Renal cortical epithelial cell (primary cell): ENCODE measurements at regions not wholly inside any gene's neighbourhood (a gene's known extent, or its start where the extent isn't known, plus 50 kb on each side); places are given as distances from the start of the nearest gene placed in this dataset.
A peak's percentile ranks its signal among the peaks of the same experiment; 100 is the strongest.

Experiments used
- DNase-seq: peaks from one replicate; pipeline ENCODE4 v3.0.0-alpha.2; 2011; ENCODE audit warnings: low read depth

- no peak for DNase-seq
Observed at GRCh38 chr18:75607701-75608100, 180.2 kb upstream of the SMIM21 start.

DNA sequence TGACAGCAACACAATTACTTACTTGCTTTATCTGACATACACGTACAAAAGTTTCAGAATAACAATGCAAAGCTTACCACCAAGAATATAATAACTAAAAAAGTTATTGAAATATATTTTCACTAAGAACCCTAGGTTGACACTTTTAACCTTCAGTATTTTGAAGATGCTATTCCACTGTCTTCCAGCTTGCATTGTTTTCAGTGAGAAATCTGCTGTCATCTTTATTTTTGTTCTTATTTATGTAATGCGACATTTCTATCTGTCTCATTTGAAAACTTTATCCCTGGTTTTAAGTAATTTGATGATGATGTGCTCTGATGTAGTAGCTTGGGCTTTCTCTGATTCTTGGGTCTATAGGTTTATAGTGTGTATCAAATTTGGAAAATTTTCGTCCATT, 165.0 kb upstream of the SMIM21 start:
- no peak for DNase-seq

- DNase-seq: no peak
Observed at GRCh38 chr18:75588412-75588811, 160.9 kb upstream of the SMIM21 start.

DNA sequence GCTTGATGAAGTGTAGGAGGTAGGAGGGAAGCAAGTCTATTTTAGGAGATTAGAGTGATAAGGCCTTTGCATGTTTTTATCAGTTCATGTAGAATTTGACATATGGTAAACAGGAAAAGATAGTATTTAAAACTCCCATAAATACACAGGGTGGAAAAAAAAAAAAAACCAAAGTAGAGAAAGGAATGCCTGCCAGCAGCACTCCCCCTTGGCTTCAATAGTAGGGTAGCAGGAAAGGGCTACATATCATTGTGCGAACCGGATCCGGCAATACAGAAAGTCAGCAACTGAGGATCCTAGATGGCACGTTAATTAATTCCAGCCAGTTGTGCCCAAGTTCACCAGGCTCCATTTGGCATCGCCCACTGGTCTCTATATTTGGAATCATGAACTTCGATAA, 159.6 kb upstream of the SMIM21 start:
- no peak for DNase-seq

DNA sequence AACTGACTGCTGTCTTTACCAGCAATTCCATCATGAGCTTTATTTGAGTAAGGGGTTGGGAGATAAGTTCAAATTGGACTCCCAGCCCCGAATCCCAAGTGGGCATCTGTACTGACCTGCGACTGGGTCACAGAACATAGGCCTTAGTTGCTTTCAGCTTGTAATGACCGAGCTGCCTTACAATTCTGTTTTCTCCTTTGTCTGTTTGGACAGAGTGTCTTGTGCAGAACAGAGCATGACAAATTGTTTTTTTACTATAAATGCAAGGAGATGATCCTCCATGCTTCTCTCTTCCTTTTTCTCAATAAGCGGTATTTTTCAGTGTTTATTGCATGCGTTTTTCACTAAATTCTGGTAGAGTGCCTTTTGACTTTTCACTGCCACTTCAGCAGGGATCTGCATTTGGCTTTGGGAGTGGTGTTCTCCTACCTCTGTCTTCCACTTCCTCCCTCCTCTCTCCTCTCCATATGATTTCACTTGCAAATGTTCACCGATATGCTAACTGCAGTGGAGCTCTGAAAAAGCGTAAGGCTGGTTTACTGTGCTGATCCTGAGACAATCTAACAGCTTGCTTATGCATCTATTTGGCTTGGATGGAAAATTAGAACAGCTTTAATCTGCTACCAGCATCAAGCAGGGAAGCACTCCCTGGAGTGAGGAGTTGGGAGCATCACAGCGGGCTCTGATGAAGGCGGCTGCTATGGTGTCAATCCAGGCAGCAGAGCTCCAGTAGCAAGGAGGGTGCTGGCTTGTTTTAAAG, 158.8 kb upstream of the SMIM21 start:
- DNase-seq: no peak

- DNase-seq: no peak
Observed at GRCh38 chr18:75582940-75583339, 155.4 kb upstream of the SMIM21 start.

- DNase-seq: no peak
Observed at GRCh38 chr18:75582406-75582821, 154.9 kb upstream of the SMIM21 start.

DNA sequence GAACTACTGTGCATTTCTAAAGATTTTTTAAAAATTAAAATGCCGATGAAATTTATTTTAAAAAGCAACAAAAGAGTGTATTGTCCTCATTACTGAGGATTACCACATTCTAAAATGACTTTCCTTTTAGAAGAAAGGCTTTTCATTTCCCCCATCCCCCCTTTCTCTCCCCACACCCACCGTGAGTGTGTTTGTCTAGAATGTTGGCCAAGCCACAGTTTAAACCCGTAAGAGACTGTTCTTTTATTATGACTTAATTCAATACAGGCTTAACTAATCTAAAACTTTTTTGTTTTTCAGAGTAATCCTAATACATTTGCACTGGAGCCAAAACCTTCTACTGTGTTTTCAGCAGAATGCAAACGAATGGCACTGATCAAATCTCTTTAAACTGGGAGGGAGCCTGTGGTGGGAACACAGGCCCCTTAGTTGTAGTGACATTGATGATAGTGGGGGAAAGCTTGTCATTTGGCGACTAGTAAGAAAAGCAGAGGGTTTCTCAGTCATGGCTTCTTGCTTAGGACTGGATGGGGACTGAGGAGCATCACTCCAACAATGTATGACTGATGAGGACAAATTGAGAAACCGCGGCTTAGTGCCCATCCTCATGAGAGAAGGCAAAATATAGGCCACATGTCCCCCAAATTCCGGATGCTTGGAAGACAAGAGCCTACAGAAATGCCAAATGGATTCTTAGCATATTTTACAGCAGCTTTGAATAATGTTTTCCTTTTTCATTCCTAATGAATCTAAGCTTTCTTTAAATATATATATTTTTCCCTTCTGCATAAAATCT, 154.0 kb upstream of the SMIM21 start:
- no peak for DNase-seq

GRCh38 chr18:75574187-75574586, 146.7 kb upstream of the SMIM21 start:
- no peak for DNase-seq

DNA sequence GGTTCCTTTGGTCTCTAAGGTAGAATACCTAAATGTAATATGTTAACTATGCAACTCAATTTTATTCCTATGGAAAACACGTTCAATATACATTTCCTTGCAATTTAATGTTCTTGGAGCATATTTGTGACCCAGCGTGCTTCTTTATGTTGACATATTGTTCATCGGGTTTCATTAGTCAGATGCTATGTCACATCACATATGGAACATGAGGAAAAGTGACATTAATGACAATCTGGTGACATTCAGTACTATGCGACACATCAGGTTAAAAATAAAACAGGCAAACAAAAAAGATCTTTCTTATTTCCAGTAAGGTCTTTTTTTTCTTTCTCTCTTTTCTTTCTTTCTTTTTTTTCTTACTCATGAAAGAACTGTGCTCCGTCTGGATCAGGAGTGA, 135.6 kb upstream of the SMIM21 start:
- DNase-seq: no peak

DNA sequence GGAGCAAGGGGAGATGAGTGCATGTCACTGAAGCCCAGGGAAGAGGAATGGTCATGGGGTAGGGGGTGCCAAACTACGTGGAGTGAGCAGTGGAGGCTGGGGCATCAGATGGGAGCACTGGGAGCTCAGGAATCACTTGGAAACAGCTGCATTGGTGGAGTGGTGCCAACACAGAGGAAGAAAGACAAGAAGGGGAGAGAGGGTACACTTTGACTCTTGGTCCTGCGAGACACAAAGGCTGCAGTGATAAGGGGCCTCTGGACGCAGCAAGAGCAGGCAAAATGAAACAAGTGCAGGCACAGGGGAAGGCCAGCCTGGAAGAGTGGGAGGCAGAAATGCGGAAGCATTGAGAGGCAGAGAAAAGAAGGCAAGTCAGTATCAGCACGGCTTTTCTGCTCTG, 134.7 kb upstream of the SMIM21 start:
- DNase-seq: no peak

GRCh38 chr18:75558790-75559189, 131.3 kb upstream of the SMIM21 start:
- DNase-seq: no peak

DNA sequence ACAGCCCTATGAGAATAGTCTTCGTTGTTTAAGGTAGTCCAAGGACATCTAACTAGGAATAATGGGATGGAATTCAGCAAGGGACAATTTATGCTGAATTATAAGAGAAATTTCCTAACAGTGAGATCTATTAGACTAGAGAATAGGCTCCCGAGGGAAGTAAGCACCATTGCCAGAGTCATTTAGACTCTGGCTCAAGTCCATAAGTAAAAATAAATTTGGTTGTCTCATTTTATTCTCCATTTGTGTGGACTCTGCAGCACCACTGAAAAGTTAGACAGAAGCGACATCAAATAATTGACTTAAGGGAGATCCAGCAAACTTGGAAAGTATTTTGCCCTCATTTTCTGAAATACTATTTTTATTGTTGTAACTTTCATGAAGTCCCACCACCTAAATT, 129.3 kb upstream of the SMIM21 start:
- DNase-seq: no peak

GRCh38 chr18:75554644-75555185, 127.2 kb upstream of the SMIM21 start:
- no peak for DNase-seq

DNA sequence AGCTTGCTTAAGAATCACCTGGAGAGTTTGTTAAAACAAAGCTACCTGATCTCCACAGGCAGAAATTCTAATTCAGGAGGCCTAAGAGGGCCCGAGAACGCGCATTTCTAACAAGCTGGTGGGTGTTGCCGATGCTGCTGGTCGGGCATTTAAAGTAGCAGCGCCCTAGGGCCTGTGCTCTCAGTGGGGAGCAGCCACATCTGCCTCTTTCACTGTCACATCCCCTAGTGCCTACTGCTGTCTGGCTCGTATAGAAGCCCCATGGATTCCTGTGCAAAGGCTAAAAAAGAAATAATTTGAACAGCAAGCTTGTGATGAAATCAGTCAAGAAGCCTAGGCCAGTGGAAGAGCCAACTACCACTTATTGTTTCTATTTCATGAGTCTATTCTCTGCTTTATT, 126.7 kb upstream of the SMIM21 start:
- DNase-seq: no peak

- no peak for DNase-seq
Observed at GRCh38 chr18:75553021-75553420, 125.5 kb upstream of the SMIM21 start.

GRCh38 chr18:75551071-75551470, 123.6 kb upstream of the SMIM21 start:
- no peak for DNase-seq

DNA sequence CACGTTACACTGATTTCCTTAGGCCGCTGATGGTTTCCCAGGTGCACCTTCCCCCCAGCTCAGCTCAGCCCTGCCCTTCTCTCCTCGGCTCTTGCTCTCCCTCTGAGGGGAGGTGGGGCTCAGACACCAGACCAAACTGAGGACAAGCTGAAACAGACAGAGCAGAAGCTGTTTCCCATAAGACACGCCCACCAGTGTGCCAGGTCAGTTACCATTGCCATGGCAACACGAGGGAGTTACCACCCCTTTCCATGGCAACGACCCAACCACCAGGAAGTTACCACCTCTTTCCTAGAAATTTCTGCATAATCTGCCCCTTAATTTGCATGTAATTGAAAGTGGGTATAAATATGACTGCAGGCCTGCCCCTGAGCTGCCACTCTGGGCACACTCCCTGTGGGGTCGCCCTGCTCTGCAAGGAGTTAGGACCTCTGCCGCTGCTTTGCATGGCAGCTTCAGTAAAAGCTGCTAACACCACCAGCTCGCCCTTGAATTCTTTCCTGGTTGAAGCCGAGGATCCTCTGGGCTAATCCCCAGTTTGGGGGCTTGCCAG, 120.9 kb upstream of the SMIM21 start:
- peak; percentile 2 for DNase-seq

DNA sequence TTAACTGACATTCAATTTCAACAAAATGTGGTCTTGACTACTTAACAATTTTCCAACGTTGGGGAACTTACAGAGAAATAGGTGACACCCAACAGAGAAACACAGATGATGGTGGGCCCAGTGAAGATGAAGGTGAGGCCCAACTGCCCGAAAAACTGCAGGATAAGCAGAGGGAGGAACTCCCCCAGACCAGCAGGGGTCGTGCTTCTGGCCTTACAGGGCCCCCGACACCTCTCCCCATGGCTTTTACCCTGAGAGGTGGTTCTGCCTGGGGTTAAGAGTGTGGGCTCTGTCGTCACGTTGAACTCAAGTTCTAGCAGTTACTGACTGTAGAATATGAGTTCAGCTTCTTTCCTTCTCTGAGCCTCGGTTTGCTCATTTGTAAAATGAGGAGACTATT, 119.5 kb upstream of the SMIM21 start:
- DNase-seq: no peak

DNA sequence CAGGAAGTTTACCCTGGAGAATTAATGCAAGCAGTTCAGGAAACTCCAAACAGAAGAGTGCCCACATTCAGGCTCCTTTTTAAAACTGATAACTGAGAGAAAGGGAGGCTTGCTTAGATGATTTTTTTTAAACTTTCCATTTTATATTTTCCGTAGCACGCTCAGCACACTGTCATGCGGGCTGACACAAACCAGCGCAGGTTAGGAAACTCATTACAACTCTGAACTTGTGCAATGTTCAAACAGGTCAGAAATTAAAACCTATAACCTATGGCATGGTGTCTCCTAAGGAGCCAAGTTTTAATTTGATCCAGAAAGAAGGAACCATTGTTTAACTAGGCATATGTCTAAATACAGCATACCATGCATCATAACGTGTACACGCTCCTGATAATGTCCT, 117.7 kb upstream of the SMIM21 start:
- no peak for DNase-seq

GRCh38 chr18:75544496-75544895, 117.0 kb upstream of the SMIM21 start:
- DNase-seq: no peak

- no peak for DNase-seq
Observed at GRCh38 chr18:75544051-75544481, 116.6 kb upstream of the SMIM21 start.

DNA sequence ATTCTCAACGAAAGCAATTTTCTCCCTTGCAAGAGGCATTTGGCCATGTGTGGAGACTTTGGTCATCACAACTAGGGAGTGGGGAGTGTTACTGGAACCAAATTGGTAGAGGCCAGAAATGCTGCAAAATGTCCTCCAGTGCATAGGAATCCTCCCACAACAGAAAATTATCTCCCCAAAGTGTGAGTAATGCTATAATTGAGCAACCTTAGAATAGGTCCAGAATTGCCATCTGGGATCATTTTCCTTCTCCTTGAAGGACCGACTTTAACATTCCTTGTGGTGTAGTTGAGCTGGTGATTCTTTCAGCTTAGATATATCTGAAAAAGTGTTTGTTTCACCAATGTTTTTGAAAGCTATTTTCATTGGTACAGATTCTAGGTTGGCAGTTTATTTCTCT, 111.2 kb upstream of the SMIM21 start:
- DNase-seq: no peak
